GM12864 (cell line): ENCODE measurements at regions not wholly inside any gene's neighbourhood (a gene's known extent, or its start where the extent isn't known, plus 50 kb on each side); places are given as distances from the start of the nearest gene placed in this dataset.
"Not testable (repeated sequence)": the region's sequence is repeated elsewhere in the genome, so short reads cannot be mapped to it uniquely, and the experiment has no call there.

Experiments used
- DNase-seq: peaks from one replicate; pipeline ENCODE4 v3.0.0-alpha.2; 2011; ENCODE audit warnings: low read depth
- H3K4me3 ChIP-seq: 2 replicates; pipeline ENCODE4 v1.5.1; 2011; ENCODE audit warnings: mild to moderate bottlenecking, low read depth, low read length, control low read depth
- TF ChIP-seq, protein P1 (sequence below): IDR thresholded peaks from 2 replicates; pipeline ENCODE4 v1.5.1; 2011; ENCODE audit warnings: low read depth, mild to moderate bottlenecking, moderate library complexity, low read length, control low read depth, inconsistent platforms; ENCODE audit errors: missing control alignments

DNA sequence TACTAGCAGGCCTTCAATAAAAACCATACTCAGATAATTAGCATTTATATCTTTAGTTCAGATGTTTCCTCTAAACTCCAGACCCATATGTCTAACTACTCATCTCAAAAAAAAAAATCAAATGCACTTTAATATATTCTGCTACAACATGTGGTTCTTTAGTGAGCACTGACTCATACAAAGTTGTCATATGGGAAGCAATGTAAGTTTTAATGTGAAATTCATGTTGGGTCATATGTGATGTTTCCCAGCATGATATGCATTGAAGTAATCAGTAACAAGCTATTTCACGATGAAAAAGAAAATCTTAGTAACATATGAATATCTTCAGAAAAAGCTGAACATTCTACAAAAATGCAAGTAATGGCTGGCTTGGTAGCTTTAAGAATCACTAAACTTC, 859.7 kb upstream of the ADGRB3 start:
- TF ChIP-seq, protein P1, sequence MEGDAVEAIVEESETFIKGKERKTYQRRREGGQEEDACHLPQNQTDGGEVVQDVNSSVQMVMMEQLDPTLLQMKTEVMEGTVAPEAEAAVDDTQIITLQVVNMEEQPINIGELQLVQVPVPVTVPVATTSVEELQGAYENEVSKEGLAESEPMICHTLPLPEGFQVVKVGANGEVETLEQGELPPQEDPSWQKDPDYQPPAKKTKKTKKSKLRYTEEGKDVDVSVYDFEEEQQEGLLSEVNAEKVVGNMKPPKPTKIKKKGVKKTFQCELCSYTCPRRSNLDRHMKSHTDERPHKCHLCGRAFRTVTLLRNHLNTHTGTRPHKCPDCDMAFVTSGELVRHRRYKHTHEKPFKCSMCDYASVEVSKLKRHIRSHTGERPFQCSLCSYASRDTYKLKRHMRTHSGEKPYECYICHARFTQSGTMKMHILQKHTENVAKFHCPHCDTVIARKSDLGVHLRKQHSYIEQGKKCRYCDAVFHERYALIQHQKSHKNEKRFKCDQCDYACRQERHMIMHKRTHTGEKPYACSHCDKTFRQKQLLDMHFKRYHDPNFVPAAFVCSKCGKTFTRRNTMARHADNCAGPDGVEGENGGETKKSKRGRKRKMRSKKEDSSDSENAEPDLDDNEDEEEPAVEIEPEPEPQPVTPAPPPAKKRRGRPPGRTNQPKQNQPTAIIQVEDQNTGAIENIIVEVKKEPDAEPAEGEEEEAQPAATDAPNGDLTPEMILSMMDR: no peak
- DNase-seq: no peak
- no peak overlapping the region for H3K4me3 ChIP-seq

DNA sequence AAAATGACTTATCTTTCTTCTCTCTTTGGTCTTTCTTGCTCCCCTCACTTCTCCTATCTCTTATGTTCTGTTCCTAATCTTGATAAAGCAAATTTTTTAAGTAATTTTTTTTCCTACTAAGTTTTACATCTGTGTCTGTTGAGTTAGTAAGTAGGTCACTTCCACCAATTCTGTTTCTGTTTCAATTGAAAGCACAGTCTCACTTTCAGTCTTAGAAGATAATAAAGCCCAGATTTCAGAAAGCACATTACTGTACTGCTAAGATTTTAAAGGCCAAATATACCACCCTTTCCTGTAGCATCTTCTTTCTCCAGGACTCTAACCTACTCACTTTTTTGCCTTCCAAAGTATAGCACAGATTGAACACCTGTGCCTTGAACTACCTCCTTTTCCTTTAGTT, 866.1 kb upstream of the ADGRB3 start:
- TF ChIP-seq, protein P1: no peak
- DNase-seq: no peak

DNA sequence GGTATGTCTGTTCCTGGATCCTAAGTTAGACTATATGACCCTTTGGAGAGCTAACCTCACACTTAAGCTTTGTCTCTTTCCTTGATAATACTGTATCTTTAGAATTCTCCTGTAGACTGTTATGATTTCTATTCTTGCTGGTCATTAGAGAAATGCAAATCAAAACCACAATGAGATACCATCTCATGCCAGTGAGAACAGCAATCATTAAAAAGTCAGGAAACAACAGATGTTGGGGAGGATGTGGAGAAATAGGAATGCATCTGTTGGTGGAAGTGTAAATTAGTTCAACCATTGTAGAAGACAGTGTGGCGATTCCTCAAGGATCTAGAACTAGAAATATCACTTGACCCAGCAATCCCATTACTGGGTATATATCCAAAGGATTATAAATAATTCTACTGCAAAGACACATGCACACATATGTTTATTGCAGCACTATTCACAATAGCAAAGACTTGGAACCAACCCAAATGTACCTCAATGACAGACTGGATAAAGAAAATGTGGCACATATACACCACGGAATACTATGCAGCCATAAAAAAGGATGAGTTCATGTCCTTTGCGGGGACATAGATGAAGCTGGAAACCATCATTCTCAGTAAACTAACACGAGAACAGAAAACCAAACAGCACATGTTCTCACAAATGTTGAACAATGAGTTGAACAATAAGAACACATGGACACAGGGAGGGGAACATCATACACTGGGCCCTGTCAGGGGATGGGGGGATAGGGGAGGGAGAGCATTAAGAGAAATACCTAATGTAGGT, 867.8 kb upstream of the ADGRB3 start:
- H3K4me3 ChIP-seq, DNase-seq: not testable (repeated sequence)

More for the DNA sequence above, 866.1 kb upstream of the ADGRB3 start:
- no peak overlapping the region for H3K4me3 ChIP-seq

DNA sequence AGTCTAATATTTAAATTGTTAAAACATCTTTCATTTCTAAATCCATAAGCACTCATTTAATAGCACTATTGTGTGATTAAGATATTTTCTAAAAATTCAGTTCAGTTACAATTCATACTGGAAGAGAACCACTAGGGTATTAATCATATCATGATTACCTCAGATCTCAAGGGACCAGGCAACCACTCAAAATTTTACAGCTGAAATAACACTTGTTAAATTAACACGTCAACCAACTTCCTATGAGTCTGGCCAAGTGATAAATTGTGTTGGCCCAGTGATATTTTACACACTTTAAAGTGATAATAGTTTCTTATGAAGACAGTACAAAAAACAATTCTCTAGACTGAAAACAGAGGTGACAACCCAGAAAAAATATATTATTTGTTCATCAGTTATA, 869.0 kb upstream of the ADGRB3 start:
- TF ChIP-seq, protein P1: no peak
- DNase-seq: no peak
- no peak overlapping the region for H3K4me3 ChIP-seq

DNA sequence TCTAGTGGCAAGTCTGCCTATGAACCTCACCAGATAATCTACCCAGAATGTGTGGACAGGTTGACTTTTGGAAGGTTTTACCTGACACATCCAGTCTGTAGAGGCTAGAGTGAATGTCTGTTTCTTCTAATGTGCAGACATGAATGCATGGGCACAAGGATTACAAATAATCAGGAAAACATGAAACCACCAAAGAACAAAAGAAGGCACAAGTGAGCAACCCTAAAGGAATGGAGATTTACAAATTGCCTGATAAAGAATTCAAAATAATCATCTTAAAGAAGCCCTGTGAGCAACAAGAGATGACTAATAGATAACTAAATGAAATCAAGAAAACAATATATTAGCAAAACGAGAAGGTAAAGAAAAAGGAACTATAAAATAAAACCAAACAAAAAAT, 876.1 kb upstream of the ADGRB3 start:
- no peak overlapping the region for H3K4me3 ChIP-seq
- TF ChIP-seq, protein P1: no peak
- no peak for DNase-seq

DNA sequence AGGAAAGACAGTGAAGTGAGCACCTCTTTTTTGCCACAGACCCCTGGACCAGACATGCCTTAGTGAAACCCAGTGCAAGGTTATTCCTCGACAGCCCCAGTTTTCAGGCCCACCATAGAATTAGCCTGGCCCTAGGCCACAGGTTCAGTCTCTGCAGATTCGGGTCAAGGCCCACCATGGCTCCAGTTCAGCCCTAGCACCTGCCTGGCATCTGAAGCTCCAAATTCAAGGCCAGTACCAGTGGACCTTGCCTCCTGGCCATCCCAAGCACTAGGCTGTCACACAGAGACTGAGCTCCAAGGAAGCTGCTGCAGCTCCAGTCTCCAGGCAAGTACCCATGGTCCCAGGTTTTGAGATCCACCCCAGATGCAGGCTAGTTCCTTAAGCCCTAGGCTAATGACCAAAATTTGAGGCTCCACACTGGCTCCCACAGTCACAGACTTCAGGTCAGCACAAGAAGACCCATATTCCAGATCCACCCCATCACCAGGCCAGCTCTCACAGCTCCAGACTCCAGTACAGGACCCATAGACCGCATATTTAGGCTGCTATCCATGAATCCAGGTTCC, 877.5 kb upstream of the ADGRB3 start:
- no peak for DNase-seq
- TF ChIP-seq, protein P1: no peak
- H3K4me3 ChIP-seq: no peak overlapping the region

DNA sequence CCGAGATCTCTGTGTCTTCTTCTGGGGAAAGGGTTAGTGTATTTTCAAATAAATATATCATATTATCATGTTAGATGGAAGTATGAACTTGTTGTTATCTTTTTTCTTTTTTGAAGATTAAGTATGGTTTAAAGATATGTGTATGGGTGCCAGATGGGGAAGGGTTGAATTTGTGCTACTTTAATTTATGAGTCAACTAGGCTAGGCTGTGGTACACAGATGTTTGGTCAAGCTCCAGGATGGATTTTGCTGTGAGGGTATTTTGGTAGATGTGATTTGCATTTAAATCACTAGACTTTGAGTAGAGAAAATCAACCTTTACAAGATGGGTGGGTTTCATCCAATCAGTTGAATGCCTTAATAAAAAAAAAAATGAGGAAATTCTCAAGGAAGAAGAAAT, 886.6 kb upstream of the ADGRB3 start:
- H3K4me3 ChIP-seq: no peak overlapping the region
- DNase-seq: no peak
- TF ChIP-seq, protein P1: no peak
